H1 (cell line): ENCODE measurements at regions not wholly inside any gene's neighbourhood (a gene's known extent, or its start where the extent isn't known, plus 50 kb on each side); places are given as distances from the start of the nearest gene placed in this dataset.
A peak's percentile ranks its signal among the peaks of the same experiment; 100 is the strongest.

Experiments
- CTCF ChIA-PET: fragments of 300-600 bp; sonication (Branson Sonifier 250); formaldehyde crosslinking; loops from one replicate; lab custom pipeline; 2021; ENCODE audit not compliant: partially characterized antibody; lab: Charles Lee
- POLR2A ChIA-PET: fragments of 300-600 bp; sonication (Branson Sonifier 250); formaldehyde crosslinking; loops from one replicate; lab custom pipeline; 2021; ENCODE audit warnings: inconsistent platforms; ENCODE audit not compliant: partially characterized antibody; lab: Charles Lee
- DNase-seq, 2 experiments: peaks; one replicate each; pipeline versions ENCODE4 v3.0.0 to v3.0.0-alpha.2; 2010 to 2022; ENCODE audit warnings: low spot score in 2 of 2, low read depth in 1 of 2, mixed read lengths in 1 of 2
- FAIRE-seq: peaks from 2 replicates; lab custom pipeline; 2011; peaks lifted over from hg19 to GRCh38; lab: Jason Lieb, UNC
- H2AFZ ChIP-seq: 2 replicates; pipeline ENCODE4 v1.8.1; 2012; ENCODE audit warnings: low read length, inconsistent platforms
- H2AK5ac ChIP-seq: 2 replicates; pipeline ENCODE4 v1.6.1; 2013; ENCODE audit warnings: low read depth, low read length
- H2BK120ac ChIP-seq: replicated peaks from 2 replicates; pipeline ENCODE3; 2013; ENCODE audit warnings: low read depth, low read length, inconsistent platforms
- H2BK12ac ChIP-seq: 2 replicates; pipeline ENCODE4 v1.6.1; 2013; ENCODE audit warnings: low read depth, low read length
- H2BK15ac ChIP-seq: 2 replicates; pipeline ENCODE4 v1.6.1; 2013; ENCODE audit warnings: low read length
- H2BK20ac ChIP-seq: 2 replicates; pipeline ENCODE4 v1.6.1; 2013; ENCODE audit warnings: low read length
- H2BK5ac ChIP-seq: 2 replicates; pipeline ENCODE4 v1.6.1; 2013; ENCODE audit warnings: low read depth, low read length
- H3K14ac ChIP-seq: 2 replicates; pipeline ENCODE4 v1.6.1; 2013; ENCODE audit warnings: inconsistent platforms; ENCODE audit not compliant: insufficient read length
- H3K18ac ChIP-seq: 2 replicates; pipeline ENCODE4 v1.6.1; 2013; ENCODE audit warnings: low read length; ENCODE audit errors: extremely low read depth
- H3K23ac ChIP-seq: 2 replicates; pipeline ENCODE4 v1.6.1; 2013; ENCODE audit warnings: inconsistent platforms; ENCODE audit not compliant: insufficient read length
- H3K23me2 ChIP-seq: 2 replicates; pipeline ENCODE4 v1.6.1; 2013; ENCODE audit warnings: low read depth, low read length
- H3K27ac ChIP-seq: 2 replicates; pipeline ENCODE4 v1.6.1; 2011; ENCODE audit warnings: low read depth, low read length, inconsistent platforms
- H3K27me3 ChIP-seq, 4 experiments: replicated peaks in 1 of 4; 1 replicate in 1 of 4; 2 replicates in 3 of 4; pipeline versions ENCODE4 v1.6.1 to v1.8.1; 2011 to 2013; ENCODE audit warnings: low read length in 3 of 4, mild to moderate bottlenecking in 3 of 4, inconsistent platforms in 2 of 4, mixed read lengths in 2 of 4, moderate library complexity in 1 of 4; ENCODE audit not compliant: control insufficient read depth in 3 of 4, insufficient read depth in 3 of 4; ENCODE audit errors: extremely low read depth in 1 of 4
- H3K36me3 ChIP-seq, 4 experiments: 2 replicates each; pipeline versions ENCODE4 v1.6.1 to v1.8.1; 2011 to 2013; ENCODE audit warnings: mild to moderate bottlenecking in 4 of 4, low read length in 3 of 4, moderate library complexity in 2 of 4, control low read depth in 1 of 4, inconsistent platforms in 1 of 4; ENCODE audit not compliant: insufficient read depth in 4 of 4, control insufficient read depth in 2 of 4
- H3K4ac ChIP-seq: replicated peaks from 2 replicates; pipeline ENCODE3; 2013; ENCODE audit warnings: low read length, low read depth, mixed read lengths, inconsistent platforms; ENCODE audit not compliant: insufficient read length
- H3K4me1 ChIP-seq, 4 experiments: replicated peaks in 1 of 4; 1 replicate in 1 of 4; 2 replicates in 3 of 4; pipeline versions ENCODE4 v1.6.1 to v1.8.1; 2011 to 2013; ENCODE audit warnings: low read length in 3 of 4, inconsistent platforms in 2 of 4, mixed read lengths in 1 of 4; ENCODE audit not compliant: insufficient read depth in 4 of 4, control insufficient read depth in 3 of 4
- H3K4me2 ChIP-seq, 2 experiments: 2 replicates each; pipeline versions ENCODE4 v1.6.1 to v1.8.1; 2011 to 2013; ENCODE audit warnings: low read depth in 2 of 2, low read length in 2 of 2, control low read depth in 1 of 2, inconsistent platforms in 1 of 2, mild to moderate bottlenecking in 1 of 2; ENCODE audit not compliant: insufficient read depth in 1 of 2
- H3K4me3 ChIP-seq, 4 experiments: fragments of 200-600, 300-600 bp in 1 of 4; sonication (generic), shearing (Covaris generic), sonication (Bioruptor Twin) in 1 of 4; 2 replicates each; pipeline versions ENCODE4 v1.5.1 to v1.8.1; 2011 to 2016; ENCODE audit warnings: low read length in 4 of 4, low read depth in 3 of 4, control low read depth in 2 of 4, inconsistent platforms in 2 of 4, mild to moderate bottlenecking in 2 of 4, mixed read lengths in 1 of 4, moderate library complexity in 1 of 4; ENCODE audit not compliant: insufficient read depth in 2 of 4; ENCODE audit errors: extremely low read depth in 1 of 4
- H3K56ac ChIP-seq: replicated peaks from 2 replicates; pipeline ENCODE3; 2013; ENCODE audit warnings: low read depth, mild to moderate bottlenecking, mixed read lengths, low read length, inconsistent platforms; ENCODE audit not compliant: insufficient read length
- H3K79me1 ChIP-seq: 2 replicates; pipeline ENCODE4 v1.6.1; 2013; ENCODE audit warnings: low read depth, low read length, control low read depth
- H3K79me2 ChIP-seq, 2 experiments: 2 replicates each; pipeline versions ENCODE4 v1.6.1 to v1.8.1; 2012 to 2013; ENCODE audit warnings: low read length in 2 of 2, mild to moderate bottlenecking in 2 of 2, inconsistent platforms in 1 of 2; ENCODE audit not compliant: insufficient read depth in 2 of 2, control insufficient read depth in 1 of 2
- H3K9ac ChIP-seq, 4 experiments: replicated peaks in 1 of 4; 1 replicate in 1 of 4; 2 replicates in 3 of 4; pipeline versions ENCODE4 v1.6.1 to v1.8.1; 2011 to 2013; ENCODE audit warnings: low read depth in 3 of 4, low read length in 3 of 4, control low read depth in 2 of 4, mild to moderate bottlenecking in 2 of 4, moderate library complexity in 2 of 4, inconsistent platforms in 1 of 4; ENCODE audit errors: extremely low read depth in 1 of 4
- H3K9me3 ChIP-seq, 2 experiments: 2 replicates each; pipeline versions ENCODE4 v1.6.1 to v1.8.1; 2012 to 2013; ENCODE audit warnings: mild to moderate bottlenecking in 2 of 2, moderate library complexity in 2 of 2, control low read depth in 1 of 2, inconsistent platforms in 1 of 2, low read depth in 1 of 2, low read length in 1 of 2, mixed read lengths in 1 of 2; ENCODE audit not compliant: insufficient read depth in 2 of 2
- H4K20me1 ChIP-seq, 2 experiments: replicated peaks in 1 of 2; 2 replicates each; pipeline versions ENCODE3 to v1.8.1; 2011 to 2013; ENCODE audit warnings: inconsistent platforms in 2 of 2, low read length in 2 of 2, mild to moderate bottlenecking in 1 of 2; ENCODE audit not compliant: insufficient read depth in 2 of 2, control insufficient read depth in 1 of 2
- H4K5ac ChIP-seq: 2 replicates; pipeline ENCODE4 v1.6.1; 2013; ENCODE audit warnings: low read length, low read depth, mixed read lengths, inconsistent platforms; ENCODE audit not compliant: insufficient read length
- H4K8ac ChIP-seq: 2 replicates; pipeline ENCODE4 v1.8.0; 2013; ENCODE audit warnings: mild to moderate bottlenecking, moderate library complexity, low read length, inconsistent platforms; ENCODE audit not compliant: insufficient read depth; ENCODE audit errors: extremely low read depth
- H4K91ac ChIP-seq: replicated peaks from 2 replicates; pipeline ENCODE3; 2013; ENCODE audit warnings: low read length, mixed read lengths, inconsistent platforms; ENCODE audit not compliant: insufficient read length
- CBX8 ChIP-seq: fragments of 300-800, 300-1000 bp; sonication (generic); IDR thresholded peaks from 2 replicates; pipeline ENCODE4 v1.7.1; 2016; ENCODE audit warnings: low read depth, low read length, borderline replicate concordance
- SUZ12 ChIP-seq: fragments of 200-600 bp; sonication (generic); IDR thresholded peaks from 2 replicates; pipeline ENCODE4 v1.6.1; 2012; ENCODE audit warnings: mild to moderate bottlenecking, inconsistent platforms, low read length, moderate library complexity, mixed read lengths
- TAF1 ChIP-seq: IDR thresholded peaks from 2 replicates; pipeline ENCODE4 v1.6.1; 2011; ENCODE audit warnings: mild to moderate bottlenecking, low read depth, low read length
- WGBS, 2 experiments: shearing (Covaris generic) in 1 of 2; methylation state at CpG; one replicate each; pipeline versions ENCODE4 v1.1.6 to v1.1.7; 2013 to 2015; ENCODE audit warnings: low lambda C conversion rate in 2 of 2, mixed read lengths in 2 of 2, inconsistent platforms in 1 of 2, low coverage in 1 of 2, missing lambda C conversion rate in 1 of 2; ENCODE audit not compliant: insufficient replicate concordance in 2 of 2, insufficient coverage in 1 of 2, insufficient read length in 1 of 2; ENCODE audit errors: extremely low coverage in 1 of 2, missing lambda C conversion rate in 1 of 2; 5-methylcytosine and 5-hydroxymethylcytosine counted together

- no peak for FAIRE-seq
- Histone ChIP-seq H4K20me1 (no peaks in the 10 kb centered on the region), H2BK5ac (no peak overlapping the region), H3K79me2 (no peaks in the 10 kb centered on the region), H2BK20ac (no peak overlapping the region), H4K5ac (no peak overlapping the region), H3K56ac (no peak overlapping the region), H3K18ac (no peak overlapping the region), H4K8ac (peak overlapping the region; percentile 79; the same call in 1 of the 2 replicates), H3K23me2 (no peaks in the 10 kb centered on the region), H3K14ac (no peak overlapping the region), H3K27ac (no peak overlapping the region), H3K9ac (no peak overlapping the region), H3K4me2 (no peak overlapping the region), H4K91ac (no peak overlapping the region), H2AFZ (no peak overlapping the region), H2BK15ac (no peak overlapping the region), H3K4me1 (no peaks in the 10 kb centered on the region), H2BK120ac (no peak overlapping the region), H3K4ac (no peak overlapping the region), H3K36me3 (no peaks in the 10 kb centered on the region), H2BK12ac (peak overlapping the region; percentile 2; the same call in 1 of the 2 replicates), H3K4me3 (no peak overlapping the region), H3K9me3 (no peaks in the 10 kb centered on the region), H3K79me1 (no peaks in the 10 kb centered on the region), H2AK5ac (no peak overlapping the region), H3K27me3 (no peaks in the 10 kb centered on the region), H3K23ac (no peak overlapping the region)
- POLR2A ChIA-PET, result no interaction called here
- CTCF ChIA-PET, result interaction anchor here (0.9 to 1.2 kb wide), 3 partner anchors 10 to 407 kb away, joined by 3 read pairs; no protein-coding TSS in a partner anchor
- DNase-seq, result no peak
- 87% methylated on average over 10 of the region's 11 CpGs; no CpG with 5 or more reads in 1 of the 2 experiments for WGBS, 2 experiments
- TF ChIP-seq CBX8, result no peak
- no peak for TF ChIP-seq TAF1
- TF ChIP-seq SUZ12, result no peak
Observed at GRCh38 chr11:23520226-23520960, 660.1 kb upstream of the CCDC179 start.
